Gastrocnemius medialis (tissue), 4 donors: ENCODE measurements at regions not wholly inside any gene's neighbourhood (a gene's known extent, or its start where the extent isn't known, plus 50 kb on each side); places are given as distances from the start of the nearest gene placed in this dataset.

Source experiments
- ATAC-seq, 2 donors: fragments of 150-250 bp; one replicate each; pipeline ENCODE4 v1.9.1; 2016
- DNase-seq, 2 donors: peaks; one replicate each; pipeline ENCODE4 v3.0.0-alpha.2; 2019
- H3K27ac ChIP-seq, 4 donors: fragments of 200-600 bp; sonication (generic); 1 replicate in 1 of 4; 2 replicates in 3 of 4; pipeline ENCODE4 v1.5.1; 2016 to 2018; ENCODE audit warnings: mild to moderate bottlenecking in 2 of 4, moderate library complexity in 1 of 4
- H3K27me3 ChIP-seq, 3 donors: fragments of 200-600 bp; sonication (generic) in 2 of 3; 1 replicate in 1 of 3; 2 replicates in 2 of 3; pipeline versions ENCODE4 v1.5.1 to v1.6.0; 2016 to 2019; ENCODE audit warnings: mild to moderate bottlenecking in 1 of 3, moderate library complexity in 1 of 3
- H3K36me3 ChIP-seq, 2 donors: fragments of 200-600 bp; sonication (generic) in 1 of 2; one replicate each; pipeline ENCODE4 v1.5.1; 2017 to 2018
- H3K4me1 ChIP-seq, 2 donors: fragments of 200-600 bp; sonication (generic) in 1 of 2; one replicate each; pipeline ENCODE4 v1.5.1; 2016 to 2017; ENCODE audit warnings: mild to moderate bottlenecking in 2 of 2
- H3K4me3 ChIP-seq, 4 donors: fragments of 200-600 bp; sonication (generic) in 3 of 4; 1 replicate in 1 of 4; 2 replicates in 3 of 4; pipeline ENCODE4 v1.5.1; 2016 to 2019; ENCODE audit warnings: mild to moderate bottlenecking in 2 of 4
- H3K9me3 ChIP-seq, 3 donors: fragments of 200-600 bp; sonication (generic) in 2 of 3; 1 replicate in 1 of 3; 2 replicates in 2 of 3; pipeline ENCODE4 v1.5.1; 2016 to 2019
- CTCF ChIP-seq, 5 experiments: fragments of 450-650 bp in 3 of 5; fragments of 200-600 bp in 2 of 5; sonication (generic) in 2 of 5; IDR thresholded peaks in 4 of 5; conservative IDR thresholded peaks in 1 of 5; 1 replicate in 4 of 5; 2 replicates in 1 of 5; pipeline ENCODE4 v1.5.1; 2016 to 2019; ENCODE audit warnings: antibody characterized with exemption in 5 of 5, mild to moderate bottlenecking in 3 of 5, moderate library complexity in 3 of 5
- POLR2A ChIP-seq, 2 donors: fragments of 450-650 bp; IDR thresholded peaks; one replicate each; pipeline ENCODE4 v1.6.1; 2017; ENCODE audit warnings: antibody characterized with exemption in 2 of 2, mild to moderate bottlenecking in 2 of 2, moderate library complexity in 2 of 2
- in situ Hi-C, 4 donors: fragments of 200-750 bp; cut with MboI; loops; one replicate each; pipeline versions ENCODE4 v1.15.0 to v1.8.0; 2017; ENCODE audit warnings: low sequenced_read_pairs in 4 of 4
- intact Hi-C: fragments of 100-400 bp; cut with DNase I; formaldehyde crosslinking; loops from one replicate; pipeline ENCODE4 v1.15.1; 2023; ENCODE audit warnings: low total_unique reads

DNA sequence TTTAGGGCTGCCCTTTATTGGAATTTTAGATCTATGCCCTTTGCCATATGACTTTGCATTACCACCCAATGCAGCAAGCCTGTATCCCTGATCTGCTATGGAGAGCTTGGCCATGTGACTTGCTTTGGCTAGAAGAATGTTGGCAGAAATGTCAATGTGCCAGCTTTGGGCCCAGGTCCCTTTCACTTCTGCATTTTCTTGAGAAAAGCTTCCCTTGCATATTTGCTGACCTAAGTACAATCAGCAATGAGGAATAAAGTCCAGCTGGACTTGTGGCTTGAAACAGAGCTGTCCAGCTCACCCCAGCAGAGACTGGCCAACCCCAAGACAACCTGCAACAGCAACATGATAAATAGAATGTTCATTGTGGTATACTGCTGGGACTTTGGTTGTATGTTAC lies 135.9 kb downstream of the PAH start:
- DNase-seq = peak in 1 of 2 donors; percentile 18
- ATAC-seq = peak in 1 of 2 donors; percentile 36
- TF ChIP-seq CTCF (IDR thresholded peaks at IDR 0.05 in 4 of 5, conservative IDR thresholded peaks at IDR 0.05 in 1 of 5) (no peak), POLR2A (IDR thresholded peaks at IDR 0.05) (no peak)
- in situ Hi-C loops = no loop called here
- intact Hi-C loops = no loop called here
- H3K27me3 ChIP-seq = no peaks in the 10 kb centered on the region
- no peak overlapping the region for H3K4me3 ChIP-seq
- H3K9me3 ChIP-seq = no peaks in the 10 kb centered on the region
- H3K4me1 ChIP-seq = no peaks in the 10 kb centered on the region
- H3K36me3 ChIP-seq = no peaks in the 10 kb centered on the region
- no peak overlapping the region for H3K27ac ChIP-seq

DNA sequence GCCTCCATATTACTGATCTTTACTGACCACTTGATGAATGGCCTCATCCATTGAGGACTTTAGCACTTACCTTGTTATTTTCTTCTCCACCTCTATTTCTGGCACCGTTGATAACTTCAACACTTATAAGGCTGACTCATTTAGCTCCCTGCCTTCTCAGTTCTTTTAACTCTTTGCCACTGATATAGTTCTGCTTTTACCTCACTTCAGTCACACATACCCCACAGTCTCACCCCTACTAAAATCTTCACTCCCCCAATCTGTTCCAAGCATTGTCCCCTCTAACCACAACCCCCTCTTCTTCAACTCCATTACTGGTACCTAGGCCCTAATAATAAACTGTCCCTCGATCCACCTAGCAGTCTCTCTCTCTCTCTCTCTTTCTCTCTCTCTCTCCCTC lies 141.0 kb downstream of the PAH start:
- Histone ChIP-seq H3K9me3 (no peaks in the 10 kb centered on the region), H3K4me1 (no peaks in the 10 kb centered on the region), H3K36me3 (no peaks in the 10 kb centered on the region), H3K27me3 (no peaks in the 10 kb centered on the region), H3K27ac (no peak overlapping the region), H3K4me3 (no peak overlapping the region)
- in situ Hi-C loops = no loop called here
- DNase-seq (no peak), ATAC-seq (no peak)
- intact Hi-C loops = no loop called here
- TF ChIP-seq POLR2A (IDR thresholded peaks at IDR 0.05) (no peak), CTCF (IDR thresholded peaks at IDR 0.05 in 4 of 5, conservative IDR thresholded peaks at IDR 0.05 in 1 of 5) (no peak)

- Histone ChIP-seq H3K4me3 (no peak overlapping the region), H3K27ac (no peak overlapping the region), H3K9me3 (no peaks in the 10 kb centered on the region), H3K36me3 (no peaks in the 10 kb centered on the region), H3K4me1 (peaks cover 4 to 8% of the 10 kb centered on the region in 2 donors), H3K27me3 (no peaks in the 10 kb centered on the region)
- DNase-seq (peak; percentile 16 to 51), ATAC-seq (peak; percentile 53 to 84)
- intact Hi-C loops (loop anchor here (1.0 to 10.0 kb wide), 3 partner anchors 597 to 829 kb away; no protein-coding TSS in a partner anchor), in situ Hi-C loops (loop anchor here in 2 of 4 donors (25.0 kb wide), 1 partner anchor 832 kb away; no protein-coding TSS in a partner anchor)
- peak in 4 of 5 experiments; percentile 45 to 57 (median 46) for TF ChIP-seq CTCF (IDR thresholded peaks at IDR 0.05 in 4 of 5, conservative IDR thresholded peaks at IDR 0.05 in 1 of 5)
- no peak for TF ChIP-seq POLR2A (IDR thresholded peaks at IDR 0.05)
Observed at GRCh38 chr12:102769323-102769916, 147.6 kb downstream of the PAH start.

DNA sequence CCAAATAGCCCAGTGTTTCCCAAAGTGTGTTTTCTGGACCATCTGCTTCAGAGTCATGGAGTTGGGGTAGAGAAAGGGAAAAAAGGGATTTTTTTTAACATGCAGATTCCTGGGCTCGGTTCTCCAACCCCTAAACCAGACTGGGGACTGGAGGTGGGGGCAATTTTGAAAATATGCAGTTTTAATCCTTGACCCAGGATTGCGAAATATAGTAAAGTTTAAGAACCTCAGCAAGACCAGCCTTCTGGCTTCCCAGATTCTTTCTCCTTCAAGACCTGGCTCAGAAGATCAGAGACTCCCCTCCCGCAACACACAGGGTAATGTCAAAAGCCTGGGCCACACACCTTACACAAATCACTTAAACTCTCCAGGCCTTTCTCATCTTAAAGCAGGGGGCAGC lies 150.1 kb downstream of the PAH start:
- ATAC-seq = no peak
- Histone ChIP-seq H3K4me3 (no peak overlapping the region), H3K4me1 (peaks cover 4 to 8% of the 10 kb centered on the region in 2 donors), H3K9me3 (no peaks in the 10 kb centered on the region), H3K27ac (no peak overlapping the region), H3K36me3 (no peaks in the 10 kb centered on the region), H3K27me3 (no peaks in the 10 kb centered on the region)
- DNase-seq = no peak
- TF ChIP-seq CTCF (IDR thresholded peaks at IDR 0.05 in 4 of 5, conservative IDR thresholded peaks at IDR 0.05 in 1 of 5) (no peak), POLR2A (IDR thresholded peaks at IDR 0.05) (no peak)
- intact Hi-C loops (loop anchor here (10.0 kb wide), 1 partner anchor 652 kb away; no protein-coding TSS in a partner anchor), in situ Hi-C loops (loop anchor here in 2 of 4 donors (25.0 kb wide), 1 partner anchor 830 kb away; no protein-coding TSS in a partner anchor)
